Coronary artery (tissue), 2 donors: ENCODE measurements at regions not wholly inside any gene's neighbourhood (a gene's known extent, or its start where the extent isn't known, plus 50 kb on each side); places are given as distances from the start of the nearest gene placed in this dataset.

ENCODE experiments used
- DNase-seq: peaks from one replicate; pipeline ENCODE4 v3.0.0-alpha.2; 2017; ENCODE audit warnings: low spot score
- H3K27ac ChIP-seq, 2 donors: fragments of 200-600 bp; sonication (generic); one replicate each; pipeline ENCODE4 v1.5.1; 2016 to 2019
- H3K4me3 ChIP-seq: fragments of 200-600 bp; sonication (generic); 2 replicates; pipeline ENCODE4 v1.5.1; 2016; ENCODE audit warnings: mild to moderate bottlenecking, moderate library complexity
- CTCF ChIP-seq: fragments of 200-600 bp; sonication (generic); IDR thresholded peaks from one replicate; pipeline ENCODE4 v1.5.1; 2019; ENCODE audit warnings: antibody characterized with exemption

GRCh38 chr3:113105093-113105449, 106.3 kb upstream of the BOC start:
- TF ChIP-seq CTCF: no peak
- no peak overlapping the region for H3K4me3 ChIP-seq
- DNase-seq: no peak
- H3K27ac ChIP-seq: no peak overlapping the region

- Histone ChIP-seq H3K27ac (no peak overlapping the region), H3K4me3 (no peak overlapping the region)
- DNase-seq: no peak
- TF ChIP-seq CTCF: no peak
Measured at GRCh38 chr3:113105966-113106660, 105.2 kb upstream of the BOC start.

- no peak for DNase-seq
- no peak for TF ChIP-seq CTCF
Measured at GRCh38 chr3:113110267-113110666, 101.1 kb upstream of the BOC start.

GRCh38 chr3:113111011-113111707, 100.2 kb upstream of the BOC start:
- TF ChIP-seq CTCF: no peak
- Histone ChIP-seq H3K27ac (no peak overlapping the region), H3K4me3 (no peak overlapping the region)
- no peak for DNase-seq

More at GRCh38 chr3:113110267-113110666, 101.1 kb upstream of the BOC start:
- H3K4me3 ChIP-seq: no peak overlapping the region
- H3K27ac ChIP-seq: no peak overlapping the region

GRCh38 chr3:113113361-113113760, 98.0 kb upstream of the BOC start:
- no peak overlapping the region for H3K4me3 ChIP-seq
- no peak overlapping the region for H3K27ac ChIP-seq
- no peak for DNase-seq
- no peak for TF ChIP-seq CTCF

- H3K4me3 ChIP-seq: no peak overlapping the region
- TF ChIP-seq CTCF: no peak
- H3K27ac ChIP-seq: no peak overlapping the region
- DNase-seq: no peak
Measured at GRCh38 chr3:113117511-113118234, 93.7 kb upstream of the BOC start.
